GM18951 (cell line): ENCODE measurements at regions not wholly inside any gene's neighbourhood (a gene's known extent, or its start where the extent isn't known, plus 50 kb on each side); places are given as distances from the start of the nearest gene placed in this dataset.

Experiments
- POLR2A ChIP-seq: IDR thresholded peaks from 4 replicates; pipeline ENCODE4 v1.6.1; 2011; ENCODE audit warnings: mild to moderate bottlenecking; ENCODE audit not compliant: insufficient read length, insufficient read depth; ENCODE audit errors: extremely low read depth
- in situ Hi-C: fragments of 300-500 bp; cut with MboI; formaldehyde crosslinking; loops from one replicate; pipeline ENCODE4 v1.12.0; 2022; ENCODE audit warnings: low sequenced_read_pairs, mixed read lengths, inconsistent platforms; ENCODE audit not compliant: unreplicated experiment

DNA sequence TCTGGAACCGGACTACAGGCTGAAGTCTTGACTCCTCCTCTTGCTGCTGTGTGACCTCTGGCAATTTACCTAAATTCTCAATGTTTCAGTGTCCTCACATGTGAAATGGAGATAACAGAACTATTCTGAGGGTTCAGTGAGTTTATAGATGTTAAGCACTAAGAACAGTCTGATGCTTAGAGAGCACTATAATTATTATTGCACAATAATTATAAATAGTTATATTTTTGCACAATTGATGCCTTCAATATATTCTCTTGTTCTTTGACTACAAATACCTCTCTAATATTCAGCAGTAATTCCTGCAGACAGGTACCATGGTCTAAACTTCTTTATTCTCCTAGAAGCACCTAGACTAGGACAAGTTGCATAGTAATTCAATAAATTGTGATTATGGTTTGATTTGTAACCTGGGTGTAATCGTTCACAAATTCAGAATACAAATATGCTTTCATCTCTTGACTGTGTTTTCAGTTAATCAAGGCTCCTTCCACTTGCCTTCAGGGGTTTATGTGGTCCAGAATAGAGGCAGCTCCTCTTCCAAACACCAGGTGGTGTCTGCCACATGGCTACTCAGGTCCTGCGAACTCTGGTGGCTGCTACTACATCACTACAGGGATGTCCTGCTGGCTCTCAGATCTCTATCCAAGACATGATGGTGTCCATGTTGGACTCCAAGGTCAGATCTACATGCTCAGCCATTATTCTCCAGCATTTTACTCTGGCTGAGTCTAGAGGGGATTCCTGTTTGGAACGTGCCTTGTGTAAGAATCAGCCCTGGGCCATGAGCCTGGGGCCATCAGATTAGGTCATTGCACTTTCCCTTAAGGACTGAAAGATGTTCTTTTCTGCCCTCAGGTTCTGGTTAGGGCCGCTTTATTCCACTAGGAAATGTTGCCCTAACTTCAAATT, 103.4 kb downstream of the QRFPR start:
- TF ChIP-seq POLR2A: no peak
- in situ Hi-C loops: no loop called here

DNA sequence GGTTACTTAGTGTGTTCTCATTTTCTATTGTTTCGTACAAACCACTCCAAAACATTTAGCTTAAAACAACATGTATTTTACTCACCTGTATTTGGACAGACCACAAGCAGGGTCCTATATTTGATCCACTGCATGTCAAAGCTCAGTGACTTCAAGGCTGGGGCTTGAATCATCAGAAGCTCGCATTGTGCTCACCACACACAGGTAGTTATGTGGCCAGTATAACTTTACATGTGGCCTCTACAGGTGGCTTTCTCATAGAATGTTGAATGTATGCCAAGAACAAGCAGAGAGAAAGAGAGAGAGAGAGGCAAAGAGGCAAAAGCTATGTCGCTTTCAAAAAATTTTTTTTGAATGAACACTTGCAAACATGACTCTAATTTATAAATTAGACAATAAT, 107.6 kb downstream of the QRFPR start:
- in situ Hi-C loops: no loop called here
- no peak for TF ChIP-seq POLR2A

DNA sequence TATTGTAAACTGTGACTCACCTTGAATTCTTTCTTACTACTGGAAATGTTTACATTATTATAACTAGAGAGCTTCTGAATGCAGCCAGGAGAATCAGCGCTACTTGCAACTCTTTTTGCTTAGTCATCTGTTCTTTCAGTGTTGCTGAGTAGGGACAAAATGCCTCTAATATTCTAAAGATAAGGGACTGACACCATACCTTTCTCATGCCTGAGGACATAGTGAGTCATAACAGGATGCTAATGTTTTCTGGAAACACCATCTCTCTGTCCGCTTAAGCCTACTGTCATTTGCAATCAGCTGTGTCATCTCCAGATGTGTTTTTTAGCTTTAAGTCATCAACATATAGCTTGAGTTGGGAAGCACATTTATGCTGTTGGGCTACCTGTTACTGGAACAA, 108.3 kb downstream of the QRFPR start:
- TF ChIP-seq POLR2A: no peak
- in situ Hi-C loops: no loop called here

DNA sequence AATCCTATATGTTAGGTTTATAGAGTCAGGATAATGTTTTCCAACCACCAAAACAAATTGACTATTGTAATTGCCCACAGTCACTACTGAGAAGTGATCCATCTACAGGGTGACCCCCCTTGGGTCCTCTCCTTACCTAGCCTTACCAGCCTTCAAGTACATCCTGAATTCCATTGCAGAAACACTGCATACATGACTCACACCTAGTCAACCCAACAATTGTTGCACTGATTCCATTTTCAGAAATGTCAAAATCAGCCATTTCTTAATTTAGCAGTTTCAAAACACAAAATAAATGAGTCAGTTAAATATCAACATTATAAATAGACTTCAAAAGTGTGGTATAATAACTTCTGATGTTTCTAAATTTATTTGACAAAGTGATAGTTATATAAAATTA, 106.3 kb upstream of the TNIP3 start:
- in situ Hi-C loops: no loop called here
- TF ChIP-seq POLR2A: no peak

DNA sequence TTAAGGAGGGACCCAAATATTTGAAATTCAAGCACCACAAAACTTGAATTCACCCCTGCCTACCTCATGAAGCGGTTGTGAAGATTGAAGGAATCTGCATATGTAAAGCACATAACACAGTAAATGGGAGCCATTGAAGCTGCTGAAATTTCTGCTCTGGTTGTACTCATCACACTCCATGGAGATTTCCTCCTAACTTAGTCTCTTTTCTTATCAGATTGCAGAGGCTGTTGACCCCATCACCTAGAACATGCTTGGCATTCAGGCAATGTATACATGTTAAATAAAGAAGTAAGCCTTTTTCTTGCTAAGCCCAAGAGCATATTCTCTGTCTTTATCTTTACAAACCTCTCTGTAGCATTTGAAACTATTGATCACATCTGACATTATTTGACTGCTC, 104.9 kb upstream of the TNIP3 start:
- in situ Hi-C loops: no loop called here
- no peak for TF ChIP-seq POLR2A

DNA sequence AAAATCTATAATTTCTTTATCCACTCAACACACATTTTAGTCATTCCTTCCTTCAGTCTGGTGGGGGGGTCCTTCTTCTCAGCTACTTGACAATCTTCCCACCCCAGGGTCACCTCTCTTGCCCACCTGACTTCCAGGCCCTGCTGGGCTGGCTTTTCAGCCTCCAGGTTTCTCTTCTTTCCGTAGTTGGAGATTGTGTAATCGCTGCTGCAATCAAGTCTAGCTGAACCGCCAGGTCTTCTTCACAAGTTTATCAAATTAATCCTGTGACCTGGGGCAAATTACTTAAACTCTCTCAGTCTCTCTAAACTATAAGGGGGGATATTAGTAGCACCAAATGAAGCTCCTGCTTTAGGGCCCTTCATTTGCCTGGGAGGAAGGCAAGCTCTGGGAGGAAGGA, 102.9 kb upstream of the TNIP3 start:
- no peak for TF ChIP-seq POLR2A
- in situ Hi-C loops: no loop called here

DNA sequence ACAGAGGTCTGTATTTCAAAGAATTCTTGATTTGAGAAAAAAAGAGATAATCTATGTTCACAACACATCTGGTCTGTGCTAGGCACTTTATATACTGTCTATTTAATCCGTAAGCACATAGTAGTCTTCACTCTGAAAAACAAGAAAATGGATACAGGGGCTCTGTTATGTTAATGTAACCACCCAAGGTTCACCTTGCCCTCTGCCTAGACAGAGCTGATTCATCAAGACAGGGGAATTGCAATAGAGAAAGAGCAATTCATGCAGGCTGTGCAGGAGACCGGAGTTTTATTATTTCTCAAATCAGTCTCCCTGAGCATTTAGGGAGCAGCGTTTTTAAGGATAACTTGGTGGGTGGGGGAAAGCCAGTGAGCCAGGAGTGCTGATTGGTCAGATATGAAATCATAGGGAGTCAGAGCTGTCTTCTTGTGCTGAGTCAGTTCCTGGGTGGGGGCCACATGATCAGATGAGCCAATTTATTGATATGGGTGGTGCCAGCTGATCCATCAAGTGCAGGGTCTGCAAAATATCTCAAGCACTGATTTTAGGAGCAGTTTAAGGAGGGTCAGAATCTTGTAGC, 92.9 kb upstream of the TNIP3 start:
- in situ Hi-C loops: no loop called here
- TF ChIP-seq POLR2A: no peak

DNA sequence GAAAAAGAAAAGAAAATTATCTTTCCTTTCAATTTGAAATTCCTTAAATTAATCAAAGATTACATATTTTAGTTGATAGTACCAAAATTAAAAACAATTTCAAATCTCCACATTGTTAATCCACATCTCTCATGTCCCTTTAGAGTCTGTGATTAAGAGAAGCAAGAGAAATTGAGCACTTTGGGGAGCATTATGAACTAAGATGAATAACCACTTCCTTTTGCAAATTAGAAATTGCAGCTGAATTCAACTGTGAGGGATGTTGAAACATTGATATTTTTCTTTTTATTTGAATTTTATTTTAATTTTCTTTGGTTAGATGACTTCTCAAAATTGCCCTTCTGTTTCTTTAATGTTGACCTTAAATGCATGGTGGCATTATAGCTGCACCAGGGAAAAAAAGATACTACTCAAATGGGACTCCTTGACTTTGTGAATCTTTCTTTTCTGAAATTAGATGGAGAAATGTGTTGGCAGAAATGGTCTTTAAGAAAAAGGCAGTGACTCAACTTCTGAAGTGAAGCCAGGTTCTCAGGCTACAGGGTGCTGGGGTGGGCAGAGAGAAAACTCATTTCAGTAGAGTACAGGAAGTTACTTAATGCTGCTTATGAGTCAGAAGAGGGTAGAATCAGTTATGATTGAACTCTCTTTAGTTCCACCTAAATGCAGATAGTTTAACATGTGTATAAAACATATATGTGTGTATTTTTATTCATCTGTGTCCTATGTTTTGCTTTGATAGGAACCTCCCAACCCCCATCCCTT, 92.0 kb upstream of the TNIP3 start:
- in situ Hi-C loops: no loop called here
- no peak for TF ChIP-seq POLR2A

DNA sequence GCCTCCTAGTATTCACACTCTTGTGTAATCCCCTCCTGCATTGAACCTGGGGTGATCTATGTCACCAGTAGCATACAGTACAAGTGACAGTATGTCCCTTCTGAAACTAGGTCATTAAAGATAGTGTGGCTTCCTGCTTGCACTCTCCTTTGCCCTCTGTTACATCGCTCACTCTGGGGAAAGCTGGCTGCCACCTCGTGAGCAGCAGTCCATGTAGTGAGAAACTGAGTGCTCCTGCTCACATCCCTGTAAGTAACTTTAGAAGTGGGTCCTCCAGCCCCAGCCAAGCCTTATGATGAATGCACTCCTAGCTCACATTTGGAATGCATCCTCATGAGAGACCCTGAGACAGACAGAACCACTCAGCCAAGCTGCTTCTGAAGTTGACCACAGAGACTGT, 89.8 kb upstream of the TNIP3 start:
- in situ Hi-C loops: loop anchor here (5.0 kb wide), 1 partner anchor 62 kb away; no protein-coding TSS in a partner anchor
- TF ChIP-seq POLR2A: no peak

DNA sequence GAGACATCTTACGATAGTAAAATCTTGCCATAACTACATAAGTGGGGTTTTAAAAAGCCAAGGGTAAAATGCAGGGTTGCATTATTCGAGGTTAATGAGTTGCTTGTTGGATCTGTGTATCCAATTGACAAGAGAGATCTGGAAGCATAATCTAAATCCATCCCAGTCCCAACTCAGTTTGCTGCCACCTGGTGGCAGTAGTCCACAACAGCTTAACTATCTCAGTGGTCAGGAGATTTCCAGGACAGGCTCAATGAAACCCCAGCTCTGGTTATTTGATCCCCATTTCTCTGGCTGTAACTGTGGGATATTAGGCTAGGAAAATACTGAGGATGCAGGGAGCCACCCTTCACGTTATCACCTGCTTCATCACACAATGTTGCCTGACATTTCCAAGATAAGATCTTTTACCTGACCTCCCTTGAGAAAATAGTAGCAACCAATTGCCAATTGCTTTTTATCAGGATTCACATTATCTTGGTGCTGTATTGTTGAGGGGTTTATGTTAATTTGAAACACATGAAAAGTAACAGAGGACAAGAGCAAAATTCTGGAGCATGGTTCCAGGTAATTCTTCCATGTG, 88.2 kb upstream of the TNIP3 start:
- no peak for TF ChIP-seq POLR2A
- in situ Hi-C loops: loop anchor here (5.0 kb wide), 1 partner anchor 60 kb away; no protein-coding TSS in a partner anchor

DNA sequence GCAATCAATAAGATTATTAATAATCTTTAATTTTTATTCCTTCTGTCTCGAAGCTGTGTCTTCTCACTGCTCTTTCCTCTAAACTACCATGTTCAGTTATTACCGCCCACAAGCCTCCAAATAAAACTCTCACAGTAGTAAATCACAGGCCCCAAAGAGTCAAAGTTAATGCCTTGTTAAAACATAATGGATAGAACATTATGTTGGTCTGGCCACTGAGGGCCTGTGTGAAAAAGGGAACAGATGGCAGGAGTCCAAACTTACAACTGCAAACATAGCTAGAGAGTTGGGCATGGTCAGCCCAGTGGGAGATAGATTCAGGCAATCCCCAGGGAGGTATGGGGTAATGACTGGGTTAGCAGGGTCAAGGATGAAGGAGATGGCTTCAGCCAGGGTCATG, 84.6 kb upstream of the TNIP3 start:
- in situ Hi-C loops: no loop called here
- no peak for TF ChIP-seq POLR2A

DNA sequence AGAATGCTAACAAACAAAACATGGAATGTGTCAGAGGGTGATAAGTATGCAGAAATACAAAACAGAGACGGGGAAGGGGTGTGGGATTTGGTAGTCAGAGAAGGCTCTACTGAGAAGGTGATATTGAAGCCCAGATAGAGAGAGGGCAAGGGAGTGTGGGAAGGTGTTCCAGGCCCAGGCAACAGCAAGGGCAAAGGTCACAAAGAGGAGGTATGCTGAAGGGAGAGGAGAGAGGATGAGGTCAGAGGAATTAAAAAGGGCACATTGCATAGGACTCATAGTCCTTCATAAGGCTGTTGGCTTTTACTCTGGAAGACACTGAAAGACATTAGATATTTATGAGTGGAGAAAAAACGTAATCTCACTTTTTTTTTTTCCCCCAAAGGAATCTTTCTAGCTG, 82.6 kb upstream of the TNIP3 start:
- no peak for TF ChIP-seq POLR2A
- in situ Hi-C loops: no loop called here

DNA sequence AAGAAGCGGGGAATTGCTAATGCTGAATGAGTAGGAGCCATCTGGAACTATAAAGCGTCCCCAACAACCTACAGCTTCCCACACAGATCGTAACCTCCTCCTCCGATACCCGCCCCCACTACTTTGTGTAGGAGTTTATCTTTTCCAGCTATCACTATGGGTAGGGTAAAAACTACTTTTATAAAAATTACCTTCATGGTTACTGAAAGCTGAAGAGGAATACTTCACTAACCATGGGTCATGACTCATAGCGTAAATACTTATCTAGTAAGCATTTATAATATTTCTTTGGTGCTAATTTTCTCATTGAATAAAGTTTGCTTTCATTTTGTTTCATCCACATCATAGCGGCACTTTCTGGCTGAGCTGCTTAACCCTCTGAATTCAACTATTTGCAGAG, 79.4 kb upstream of the TNIP3 start:
- in situ Hi-C loops: no loop called here
- no peak for TF ChIP-seq POLR2A

DNA sequence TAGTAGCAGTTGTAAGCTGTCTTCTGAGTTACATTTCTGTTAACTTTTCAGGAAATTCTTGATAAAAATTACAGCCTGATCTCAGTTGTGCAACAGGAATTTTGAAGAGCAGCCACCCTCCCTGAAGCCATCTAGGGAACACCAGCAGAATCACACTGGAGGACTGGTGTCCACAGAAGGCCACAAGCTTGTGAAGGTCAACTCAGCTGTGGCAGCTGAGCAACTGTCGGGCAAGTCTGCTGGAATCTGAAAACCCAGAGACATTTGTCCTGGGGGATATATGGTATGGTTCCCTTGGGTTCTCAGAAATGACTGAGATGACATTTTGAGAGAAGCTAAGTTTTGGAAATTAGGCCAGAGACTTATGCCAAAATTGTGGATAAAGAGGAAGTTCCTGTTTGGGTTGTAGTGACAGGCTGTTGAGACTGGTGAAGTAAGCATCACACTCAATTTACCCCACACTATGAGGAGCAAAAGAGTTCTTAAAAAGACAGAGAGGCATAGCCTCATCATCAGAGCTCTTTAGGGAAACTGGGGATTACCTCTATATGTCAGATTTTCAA, 78.1 kb upstream of the TNIP3 start:
- no peak for TF ChIP-seq POLR2A
- in situ Hi-C loops: no loop called here
